ENCODE measurements at regions not wholly inside any gene's neighbourhood (a gene's known extent, or its start where the extent isn't known, plus 50 kb on each side); places are given as distances from the start of the nearest gene placed in this dataset.

DNA sequence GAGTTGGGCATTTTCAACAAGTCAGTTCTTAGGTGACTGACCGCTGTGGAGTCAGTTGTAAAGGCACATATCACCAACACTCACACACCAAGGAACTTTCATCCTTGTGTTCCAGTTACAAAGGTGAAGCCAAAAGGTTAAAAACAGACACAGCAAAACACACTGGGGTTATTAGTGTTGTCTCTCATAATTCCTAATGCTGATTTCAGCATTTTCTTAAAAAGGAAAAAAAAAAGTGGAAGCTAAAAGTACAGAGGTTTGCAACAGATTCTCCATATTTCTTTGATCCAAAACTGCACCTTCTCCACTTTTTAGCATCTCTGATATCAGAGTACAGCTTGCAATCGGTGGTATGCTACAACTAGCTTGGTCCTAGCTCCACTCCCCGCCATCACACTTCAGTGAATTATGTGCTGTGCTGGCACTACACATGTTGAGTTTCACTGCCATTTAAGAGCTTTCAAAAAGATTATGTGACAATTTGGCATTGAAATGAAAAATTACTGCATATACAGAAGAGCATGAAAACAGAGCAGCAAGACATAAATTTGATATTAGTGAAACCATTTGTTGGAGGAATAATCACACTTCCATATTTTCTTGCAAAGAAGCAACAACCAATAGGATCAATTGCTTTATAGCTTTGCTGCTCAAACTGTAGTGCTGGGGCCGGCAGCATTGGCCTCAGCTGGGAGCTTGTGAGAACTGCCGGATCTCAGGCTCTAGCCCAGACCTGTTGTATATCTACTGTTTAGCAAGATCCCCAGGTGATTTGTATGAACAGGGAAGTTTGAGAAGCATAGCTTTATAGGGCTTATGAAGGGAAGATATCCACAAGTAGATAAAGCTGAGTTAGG is 62.3 kb upstream of the DAPL1 start:
- no peak for DNase-seq (ENCODE audit: low read depth)
- no peak overlapping the region for H3K4me3 ChIP-seq (ENCODE audit: control insufficient read depth, low read depth, low read length)
- TF ChIP-seq, protein P1, sequence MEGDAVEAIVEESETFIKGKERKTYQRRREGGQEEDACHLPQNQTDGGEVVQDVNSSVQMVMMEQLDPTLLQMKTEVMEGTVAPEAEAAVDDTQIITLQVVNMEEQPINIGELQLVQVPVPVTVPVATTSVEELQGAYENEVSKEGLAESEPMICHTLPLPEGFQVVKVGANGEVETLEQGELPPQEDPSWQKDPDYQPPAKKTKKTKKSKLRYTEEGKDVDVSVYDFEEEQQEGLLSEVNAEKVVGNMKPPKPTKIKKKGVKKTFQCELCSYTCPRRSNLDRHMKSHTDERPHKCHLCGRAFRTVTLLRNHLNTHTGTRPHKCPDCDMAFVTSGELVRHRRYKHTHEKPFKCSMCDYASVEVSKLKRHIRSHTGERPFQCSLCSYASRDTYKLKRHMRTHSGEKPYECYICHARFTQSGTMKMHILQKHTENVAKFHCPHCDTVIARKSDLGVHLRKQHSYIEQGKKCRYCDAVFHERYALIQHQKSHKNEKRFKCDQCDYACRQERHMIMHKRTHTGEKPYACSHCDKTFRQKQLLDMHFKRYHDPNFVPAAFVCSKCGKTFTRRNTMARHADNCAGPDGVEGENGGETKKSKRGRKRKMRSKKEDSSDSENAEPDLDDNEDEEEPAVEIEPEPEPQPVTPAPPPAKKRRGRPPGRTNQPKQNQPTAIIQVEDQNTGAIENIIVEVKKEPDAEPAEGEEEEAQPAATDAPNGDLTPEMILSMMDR (conservative IDR thresholded peaks at IDR 0.05; ENCODE audit: control insufficient read depth, insufficient read depth, low read depth, low read length), result no peak

DNA sequence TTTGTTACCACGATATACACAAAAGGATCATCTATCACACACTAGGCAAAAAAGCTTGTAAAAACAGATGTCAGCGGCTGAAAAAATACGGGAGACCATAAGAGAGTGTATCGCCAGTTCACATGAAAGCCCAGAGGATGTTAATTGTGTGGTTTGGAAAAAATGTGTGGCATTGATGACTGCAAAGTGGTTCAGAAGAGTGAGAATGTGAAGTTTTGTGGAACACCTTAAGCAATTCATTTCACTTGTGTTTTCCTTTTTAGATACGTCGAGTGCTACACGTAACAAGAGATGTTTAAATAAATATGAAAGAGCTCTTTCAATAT is 61.7 kb upstream of the DAPL1 start:
- H3K4me3 ChIP-seq (ENCODE audit: control insufficient read depth, low read depth, low read length), result no peak overlapping the region
- no peak for DNase-seq (ENCODE audit: low read depth)
- TF ChIP-seq, protein P1 (conservative IDR thresholded peaks at IDR 0.05; ENCODE audit: control insufficient read depth, insufficient read depth, low read depth, low read length), result no peak

DNA sequence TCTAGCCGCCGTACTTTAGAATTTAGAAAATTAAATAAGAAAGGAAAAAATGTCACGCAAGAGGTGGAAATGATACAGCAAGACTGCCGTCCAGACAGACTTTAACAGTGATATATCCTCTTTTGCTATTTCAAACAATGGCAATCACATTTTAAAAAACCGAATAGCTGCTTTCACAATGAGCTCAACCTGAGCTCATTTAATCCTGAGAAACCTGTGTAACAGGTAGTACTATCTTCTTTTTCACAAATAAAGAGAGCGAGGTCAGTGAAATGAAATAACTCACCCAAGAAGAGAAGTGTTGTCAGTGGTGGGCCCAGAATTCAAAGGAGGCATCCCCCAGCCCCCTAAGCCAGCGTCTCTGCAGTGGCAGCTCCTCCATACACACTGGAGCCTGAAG is 60.7 kb upstream of the DAPL1 start:
- DNase-seq (ENCODE audit: low read depth), result no peak
- TF ChIP-seq, protein P1 (conservative IDR thresholded peaks at IDR 0.05; ENCODE audit: control insufficient read depth, insufficient read depth, low read depth, low read length), result no peak
- no peak overlapping the region for H3K4me3 ChIP-seq (ENCODE audit: control insufficient read depth, low read depth, low read length)

DNA sequence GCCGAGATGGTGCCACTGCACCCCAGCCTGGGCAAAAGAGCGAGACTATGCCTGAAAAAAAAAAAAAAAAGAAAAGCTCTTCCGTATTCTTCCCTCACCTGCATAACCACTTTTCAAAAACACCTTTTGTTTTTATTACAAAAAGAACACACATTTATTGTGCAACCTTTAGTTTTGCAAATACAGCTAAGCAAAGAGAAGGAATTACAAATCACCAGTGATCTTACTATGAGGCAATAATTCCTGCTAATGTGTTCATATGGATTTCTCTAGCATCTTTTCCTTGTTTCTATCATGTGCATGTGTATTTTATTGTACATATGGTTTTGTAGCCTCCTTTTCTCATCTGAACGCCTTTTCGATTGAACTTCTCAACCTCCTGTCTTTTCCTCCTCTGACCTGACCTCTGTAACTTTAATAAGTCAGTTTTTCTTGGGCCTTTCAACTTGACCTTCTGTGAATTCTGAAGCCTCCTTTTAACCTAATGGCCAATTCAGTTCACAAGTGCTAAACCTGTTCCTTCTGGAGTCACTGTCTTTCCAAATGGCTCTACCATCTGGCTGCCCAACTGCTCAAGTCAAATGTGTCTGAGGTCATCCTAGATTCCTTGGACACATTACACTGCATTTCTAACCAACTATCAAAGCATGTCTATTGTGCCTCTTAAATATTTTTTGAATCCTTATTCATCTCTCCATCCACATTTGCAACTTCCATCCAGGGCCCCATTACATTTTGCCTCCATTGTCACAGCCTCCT is 59.1 kb upstream of the DAPL1 start:
- H3K4me3 ChIP-seq (ENCODE audit: control insufficient read depth, low read depth, low read length), result no peak overlapping the region
- TF ChIP-seq, protein P1 (conservative IDR thresholded peaks at IDR 0.05; ENCODE audit: control insufficient read depth, insufficient read depth, low read depth, low read length), result no peak
- DNase-seq (ENCODE audit: low read depth), result no peak

DNA sequence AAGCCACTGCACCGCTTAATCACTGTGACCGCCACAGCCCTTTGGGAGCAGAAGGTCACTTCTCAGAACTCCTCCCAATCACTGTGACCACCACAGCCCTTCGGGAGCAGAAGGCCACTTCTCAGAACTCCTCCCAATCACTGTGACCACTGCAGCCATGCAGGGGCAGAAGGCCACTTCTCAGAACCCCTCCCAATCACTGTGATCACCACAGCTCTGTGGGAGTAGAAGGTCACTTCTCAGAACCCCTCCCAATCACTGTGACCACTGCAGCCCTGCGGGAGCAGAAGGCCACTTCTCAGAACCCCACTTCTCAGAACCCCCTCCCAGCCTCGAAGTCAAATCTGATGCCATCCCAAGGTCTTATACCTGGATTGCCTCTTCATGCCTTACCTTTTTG is 56.8 kb upstream of the DAPL1 start:
- DNase-seq (ENCODE audit: low read depth), result no peak
- TF ChIP-seq, protein P1 (conservative IDR thresholded peaks at IDR 0.05; ENCODE audit: control insufficient read depth, insufficient read depth, low read depth, low read length), result no peak
- H3K4me3 ChIP-seq (ENCODE audit: control insufficient read depth, low read depth, low read length), result no peak overlapping the region

DNA sequence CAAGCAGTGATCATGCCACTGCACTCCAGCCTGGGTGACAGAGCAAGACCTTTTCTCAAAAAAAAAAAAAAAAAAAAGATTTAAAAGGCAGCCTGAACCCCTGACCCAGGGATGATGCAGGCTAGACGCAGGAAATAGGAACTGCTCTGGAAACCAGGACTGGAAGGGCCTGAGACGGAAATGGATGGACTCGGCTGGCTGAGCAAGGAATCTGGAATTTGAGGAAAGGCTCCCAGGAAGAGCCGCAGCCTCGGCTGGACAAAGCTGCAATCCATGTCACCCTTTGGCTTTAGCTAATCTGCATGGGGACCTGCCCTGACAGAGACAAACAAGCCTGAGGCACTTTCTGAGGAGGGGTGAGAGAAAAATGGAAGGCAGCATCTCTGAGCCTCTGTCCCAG is 55.0 kb upstream of the DAPL1 start:
- H3K4me3 ChIP-seq (ENCODE audit: control insufficient read depth, low read depth, low read length), result no peak overlapping the region
- TF ChIP-seq, protein P1 (conservative IDR thresholded peaks at IDR 0.05; ENCODE audit: control insufficient read depth, insufficient read depth, low read depth, low read length), result no peak
- DNase-seq (ENCODE audit: low read depth), result peak; percentile 61

Data from fibroblast of mammary gland (primary cell).